Right atrium auricular region (tissue), 2 donors: ENCODE measurements at regions not wholly inside any gene's neighbourhood (a gene's known extent, or its start where the extent isn't known, plus 50 kb on each side); places are given as distances from the start of the nearest gene placed in this dataset.

Source experiments
- DNase-seq: peaks from one replicate; pipeline ENCODE4 v3.0.0-alpha.2; 2019; ENCODE audit warnings: low spot score
- H3K27ac ChIP-seq, 2 donors: fragments of 200-600 bp; sonication (generic); 1 replicate in 1 of 2; 2 replicates in 1 of 2; pipeline ENCODE4 v1.5.1; 2016 to 2019
- H3K27me3 ChIP-seq, 2 donors: fragments of 200-600 bp; sonication (generic); one replicate each; pipeline versions ENCODE4 v1.5.1 to v1.6.0; 2017 to 2019
- H3K36me3 ChIP-seq: fragments of 200-600 bp; sonication (generic); one replicate; pipeline ENCODE4 v1.5.1; 2016
- H3K4me1 ChIP-seq, 2 donors: fragments of 200-600 bp; sonication (generic); one replicate each; pipeline versions ENCODE4 v1.5.1 to v1.6.0; 2017 to 2019
- H3K4me3 ChIP-seq, 2 donors: fragments of 200-600 bp; sonication (generic); 1 replicate in 1 of 2; 2 replicates in 1 of 2; pipeline ENCODE4 v1.5.1; 2017 to 2019; ENCODE audit warnings: mild to moderate bottlenecking in 1 of 2, moderate library complexity in 1 of 2
- H3K9me3 ChIP-seq, 2 donors: fragments of 200-600 bp; sonication (generic); one replicate each; pipeline ENCODE4 v1.5.1; 2019
- TF ChIP-seq, protein P1 (sequence below), 2 donors: fragments of 200-600 bp; sonication (generic); IDR thresholded peaks; one replicate each; pipeline ENCODE4 v1.5.1; 2019; ENCODE audit warnings: antibody characterized with exemption in 2 of 2

DNA sequence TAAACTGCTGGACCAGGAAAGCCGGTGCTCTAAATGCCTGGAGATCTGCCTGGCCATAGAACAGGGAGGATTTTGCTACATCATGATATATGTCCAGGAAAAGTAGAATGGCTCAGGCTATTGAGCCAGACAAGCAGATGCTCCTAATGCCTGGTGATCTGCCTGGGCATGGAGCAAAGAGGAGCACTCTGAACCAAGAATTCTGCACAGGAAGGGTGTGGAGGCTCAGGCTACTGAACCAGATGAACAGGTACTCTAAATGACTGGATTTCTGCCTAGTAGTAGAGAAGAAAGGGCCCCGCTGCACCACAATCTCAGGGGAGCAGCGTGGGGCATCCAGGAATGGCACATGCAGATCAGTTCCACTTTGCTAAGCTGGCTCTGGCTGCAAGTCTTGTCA is 607.9 kb downstream of the ANKRD50 start:
- Histone ChIP-seq H3K9me3 (peaks cover 0 to 19% of the 10 kb centered on the region in 2 donors), H3K27me3 (no peaks in the 10 kb centered on the region), H3K36me3 (no peaks in the 10 kb centered on the region), H3K27ac (no peak overlapping the region), H3K4me1 (no peaks in the 10 kb centered on the region), H3K4me3 (no peak overlapping the region)
- TF ChIP-seq, protein P1, sequence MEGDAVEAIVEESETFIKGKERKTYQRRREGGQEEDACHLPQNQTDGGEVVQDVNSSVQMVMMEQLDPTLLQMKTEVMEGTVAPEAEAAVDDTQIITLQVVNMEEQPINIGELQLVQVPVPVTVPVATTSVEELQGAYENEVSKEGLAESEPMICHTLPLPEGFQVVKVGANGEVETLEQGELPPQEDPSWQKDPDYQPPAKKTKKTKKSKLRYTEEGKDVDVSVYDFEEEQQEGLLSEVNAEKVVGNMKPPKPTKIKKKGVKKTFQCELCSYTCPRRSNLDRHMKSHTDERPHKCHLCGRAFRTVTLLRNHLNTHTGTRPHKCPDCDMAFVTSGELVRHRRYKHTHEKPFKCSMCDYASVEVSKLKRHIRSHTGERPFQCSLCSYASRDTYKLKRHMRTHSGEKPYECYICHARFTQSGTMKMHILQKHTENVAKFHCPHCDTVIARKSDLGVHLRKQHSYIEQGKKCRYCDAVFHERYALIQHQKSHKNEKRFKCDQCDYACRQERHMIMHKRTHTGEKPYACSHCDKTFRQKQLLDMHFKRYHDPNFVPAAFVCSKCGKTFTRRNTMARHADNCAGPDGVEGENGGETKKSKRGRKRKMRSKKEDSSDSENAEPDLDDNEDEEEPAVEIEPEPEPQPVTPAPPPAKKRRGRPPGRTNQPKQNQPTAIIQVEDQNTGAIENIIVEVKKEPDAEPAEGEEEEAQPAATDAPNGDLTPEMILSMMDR (IDR thresholded peaks at IDR 0.05) = no peak
- DNase-seq = no peak

DNA sequence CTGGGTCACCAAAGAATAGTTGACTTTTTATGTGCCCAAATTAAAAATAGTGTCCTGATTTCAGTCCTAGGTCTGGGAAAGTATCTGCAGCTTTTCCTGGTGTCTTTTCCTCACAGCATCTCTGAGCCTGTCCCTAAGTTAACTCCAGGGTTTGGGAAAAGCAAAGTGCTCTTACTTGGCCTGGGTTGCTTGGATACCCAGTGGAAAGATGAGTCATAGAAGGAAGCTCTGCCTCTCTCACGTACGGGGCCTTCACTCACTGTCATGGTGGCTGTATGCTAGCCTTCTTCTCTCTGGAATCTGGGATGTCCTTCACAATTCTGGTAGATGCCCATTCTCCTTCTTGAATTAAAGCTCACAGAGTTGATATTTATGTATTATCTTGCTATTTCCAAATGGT is 607.3 kb downstream of the ANKRD50 start:
- Histone ChIP-seq H3K4me3 (no peak overlapping the region), H3K27ac (no peak overlapping the region), H3K4me1 (no peaks in the 10 kb centered on the region), H3K36me3 (no peaks in the 10 kb centered on the region), H3K27me3 (no peaks in the 10 kb centered on the region), H3K9me3 (peaks cover 0 to 19% of the 10 kb centered on the region in 2 donors)
- TF ChIP-seq, protein P1 (IDR thresholded peaks at IDR 0.05) = no peak
- no peak for DNase-seq

DNA sequence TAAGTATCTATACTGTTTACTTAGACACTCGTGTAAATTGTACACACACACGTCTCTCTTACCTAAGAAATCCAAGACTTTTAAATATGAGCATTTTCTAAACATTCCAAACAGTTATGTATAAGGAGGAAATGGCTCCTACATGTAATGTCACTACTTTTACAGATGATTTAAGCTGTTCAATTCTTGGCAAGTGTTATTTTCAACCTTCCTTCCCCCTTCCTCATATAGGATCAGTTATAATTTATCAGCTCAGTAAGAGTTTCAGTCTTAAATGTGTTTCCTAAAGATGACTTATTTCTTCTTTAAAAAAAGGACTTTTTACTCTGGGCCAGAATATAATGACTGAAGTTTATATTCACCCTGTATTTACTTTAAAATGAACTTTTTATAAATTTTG is 601.1 kb downstream of the ANKRD50 start:
- H3K27ac ChIP-seq = peak overlapping the region in 1 of 2 donors; percentile 0
- peaks cover 0 to 11% of the 10 kb centered on the region in 2 donors for H3K4me1 ChIP-seq
- TF ChIP-seq, protein P1 (IDR thresholded peaks at IDR 0.05) = no peak
- peaks cover 0 to 5% of the 10 kb centered on the region in 2 donors for H3K9me3 ChIP-seq
- H3K27me3 ChIP-seq = no peaks in the 10 kb centered on the region
- H3K36me3 ChIP-seq = no peaks in the 10 kb centered on the region
- no peak overlapping the region for H3K4me3 ChIP-seq
- DNase-seq = no peak

DNA sequence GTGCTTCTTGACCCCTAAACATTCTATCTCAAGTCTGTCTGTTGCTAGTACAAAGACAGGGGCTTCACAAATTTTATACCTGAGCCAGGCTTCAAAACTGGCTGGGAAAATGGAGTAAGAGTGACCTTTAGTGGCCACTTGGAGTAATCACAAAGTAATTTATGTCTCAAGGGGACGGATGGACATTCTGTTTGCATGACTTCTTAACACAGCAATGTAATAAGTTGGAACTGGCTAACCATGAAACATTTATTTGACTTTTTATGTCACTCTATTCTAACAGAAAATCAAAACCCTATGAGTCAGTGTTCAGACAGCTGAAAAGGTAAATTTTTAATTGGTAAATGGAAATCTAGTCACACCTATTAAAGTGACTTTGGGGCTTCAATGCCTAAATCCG is 600.6 kb downstream of the ANKRD50 start:
- peaks cover 0 to 11% of the 10 kb centered on the region in 2 donors for H3K4me1 ChIP-seq
- TF ChIP-seq, protein P1 (IDR thresholded peaks at IDR 0.05) = peak; percentile 26 to 79
- H3K36me3 ChIP-seq = no peaks in the 10 kb centered on the region
- peak overlapping the region; percentile 0 to 8 for H3K27ac ChIP-seq
- no peaks in the 10 kb centered on the region for H3K27me3 ChIP-seq
- no peak for DNase-seq
- H3K9me3 ChIP-seq = peaks cover 0 to under 1% of the 10 kb centered on the region in 2 donors
- H3K4me3 ChIP-seq = no peak overlapping the region

DNA sequence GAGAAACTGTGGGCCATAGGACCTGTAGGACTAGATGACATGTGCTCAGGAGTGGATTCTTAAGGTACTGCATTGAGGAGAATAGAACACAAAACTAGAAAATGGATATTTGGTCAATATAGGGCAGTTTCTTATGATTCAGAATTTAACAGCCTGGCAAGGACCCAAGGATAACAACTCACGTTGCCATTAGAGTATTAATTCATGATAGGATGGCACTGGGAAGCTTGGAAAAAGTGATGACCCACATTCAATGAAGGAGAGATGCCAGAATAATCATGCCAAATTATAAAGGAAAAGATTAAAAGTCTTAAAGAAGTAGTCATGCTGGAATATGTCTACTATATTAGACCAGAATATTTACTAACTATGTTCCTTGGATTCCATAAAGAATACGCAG is 594.5 kb downstream of the ANKRD50 start:
- Histone ChIP-seq H3K9me3 (no peaks in the 10 kb centered on the region), H3K27me3 (no peaks in the 10 kb centered on the region), H3K4me1 (no peaks in the 10 kb centered on the region), H3K36me3 (no peaks in the 10 kb centered on the region), H3K27ac (no peak overlapping the region), H3K4me3 (no peak overlapping the region)
- TF ChIP-seq, protein P1 (IDR thresholded peaks at IDR 0.05) = no peak
- DNase-seq = no peak

DNA sequence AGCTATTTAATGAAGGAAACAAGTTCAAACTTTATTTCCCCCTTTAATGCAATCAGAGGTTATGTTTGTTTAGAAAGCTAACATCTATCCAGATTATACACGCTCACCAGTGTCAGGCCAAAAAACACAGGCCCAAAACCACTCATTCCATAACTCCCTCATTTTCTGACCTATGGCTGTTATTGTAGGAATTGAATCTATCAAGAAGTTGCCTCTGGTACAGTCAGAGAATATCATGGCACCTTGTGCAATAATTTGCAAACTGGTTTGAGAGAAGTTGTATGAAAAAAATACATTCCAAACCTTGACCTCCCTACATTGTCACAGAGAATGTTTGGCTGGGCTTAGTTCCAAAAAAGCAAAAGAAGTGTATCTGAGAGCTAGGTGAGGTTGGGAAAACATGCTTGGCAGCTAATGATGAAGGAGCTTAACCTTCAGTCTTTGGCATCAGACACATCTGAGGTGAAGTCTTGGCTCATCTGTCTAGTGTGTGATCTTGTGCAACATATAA is 591.0 kb downstream of the ANKRD50 start:
- Histone ChIP-seq H3K36me3 (no peaks in the 10 kb centered on the region), H3K4me1 (no peaks in the 10 kb centered on the region), H3K27me3 (no peaks in the 10 kb centered on the region), H3K27ac (no peak overlapping the region), H3K9me3 (no peaks in the 10 kb centered on the region), H3K4me3 (no peak overlapping the region)
- no peak for DNase-seq
- TF ChIP-seq, protein P1 (IDR thresholded peaks at IDR 0.05) = no peak
